IMR-90 (cell line): ENCODE measurements at regions not wholly inside any gene's neighbourhood (a gene's known extent, or its start where the extent isn't known, plus 50 kb on each side); places are given as distances from the start of the nearest gene placed in this dataset.
A peak's percentile ranks its signal among the peaks of the same experiment; 100 is the strongest.

Experiments
- ATAC-seq: fragments of 200-7000 bp; cut with Tn5 transposase; 2 replicates; pipeline ENCODE4 v1.9.1; 2020; ENCODE audit warnings: low read depth, mild to moderate bottlenecking, moderate library complexity
- BruUV-seq: library from RNA; stranded (reverse); fragments of 400-500 nt; replicated peaks from 2 replicates; lab custom pipeline; 2021; lab: Mats Ljungman, UMichigan
- CTCF ChIA-PET: fragments of 300-600 bp; formaldehyde crosslinking; extraction: SDS; loops from one replicate; lab custom pipeline; 2021; ENCODE audit warnings: antibody characterized with exemption; lab: Yijun Ruan, JAX
- POLR2A ChIA-PET: fragments of 300-600 bp; sonication (Branson Sonifier 250); formaldehyde crosslinking; loops from one replicate; lab custom pipeline; 2022; ENCODE audit warnings: antibody characterized with exemption; ENCODE audit not compliant: unreplicated experiment; lab: Charles Lee
- DNase-seq: peaks from one replicate; pipeline ENCODE4 v3.0.0; 2013
- H2AFZ ChIP-seq: replicated peaks from 2 replicates; pipeline ENCODE3; 2013; ENCODE audit warnings: low read length, mild to moderate bottlenecking; ENCODE audit not compliant: poor library complexity
- H2AK5ac ChIP-seq: 2 replicates; pipeline ENCODE4 v1.6.1; 2013; ENCODE audit warnings: low read depth, low read length, inconsistent platforms
- H2AK9ac ChIP-seq: replicated peaks from 2 replicates; pipeline ENCODE3; 2013; ENCODE audit warnings: mild to moderate bottlenecking, low read depth, low read length, moderate library complexity; ENCODE audit not compliant: poor library complexity
- H2BK120ac ChIP-seq: 2 replicates; pipeline ENCODE4 v1.6.1; 2013; ENCODE audit warnings: low read depth, low read length, inconsistent platforms
- H2BK15ac ChIP-seq: 3 replicates; pipeline ENCODE4 v1.6.1; 2013; ENCODE audit warnings: low read depth, low read length, inconsistent platforms
- H2BK20ac ChIP-seq: 2 replicates; pipeline ENCODE4 v1.6.1; 2013; ENCODE audit warnings: low read depth, mild to moderate bottlenecking, inconsistent platforms, low read length, moderate library complexity
- H2BK5ac ChIP-seq: 2 replicates; pipeline ENCODE4 v1.6.1; 2013; ENCODE audit warnings: mild to moderate bottlenecking, low read depth, low read length, inconsistent platforms; ENCODE audit not compliant: poor library complexity, severe bottlenecking
- H3K14ac ChIP-seq: replicated peaks from 2 replicates; pipeline ENCODE4 v1.6.1; 2013; ENCODE audit warnings: low read depth, low read length, inconsistent platforms
- H3K18ac ChIP-seq: 2 replicates; pipeline ENCODE4 v1.6.1; 2013; ENCODE audit warnings: low read depth, low read length, control low read depth
- H3K23ac ChIP-seq: 2 replicates; pipeline ENCODE4 v1.6.1; 2013; ENCODE audit warnings: low read depth, low read length, inconsistent platforms
- H3K27ac ChIP-seq: 2 replicates; pipeline ENCODE4 v1.5.1; 2013; ENCODE audit warnings: mild to moderate bottlenecking, control low read depth, low read length; ENCODE audit not compliant: insufficient read depth
- H3K27me3 ChIP-seq: 2 replicates; pipeline ENCODE4 v1.6.1; 2013; ENCODE audit warnings: low read length; ENCODE audit not compliant: control insufficient read depth, insufficient read depth
- H3K36me3 ChIP-seq: 2 replicates; pipeline ENCODE4 v1.6.1; 2013; ENCODE audit warnings: low read length, mixed read lengths; ENCODE audit not compliant: control insufficient read depth, insufficient read depth
- H3K4ac ChIP-seq: 2 replicates; pipeline ENCODE4 v1.6.1; 2013; ENCODE audit warnings: low read depth, low read length, inconsistent platforms
- H3K4me1 ChIP-seq: 2 replicates; pipeline ENCODE4 v1.6.1; 2013; ENCODE audit warnings: low read length, mixed read lengths; ENCODE audit not compliant: control insufficient read depth, insufficient read depth
- H3K4me2 ChIP-seq: 2 replicates; pipeline ENCODE4 v1.6.1; 2013; ENCODE audit warnings: low read depth, mild to moderate bottlenecking, control low read depth, low read length, moderate library complexity
- H3K4me3 ChIP-seq: 2 replicates; pipeline ENCODE4 v1.5.1; 2013; ENCODE audit warnings: low read depth, mild to moderate bottlenecking, control low read depth, low read length, moderate library complexity; ENCODE audit not compliant: insufficient read depth
- H3K56ac ChIP-seq: 2 replicates; pipeline ENCODE4 v1.6.1; 2013; ENCODE audit warnings: low read length, inconsistent platforms; ENCODE audit not compliant: insufficient read depth; ENCODE audit errors: extremely low read depth
- H3K79me1 ChIP-seq, 2 experiments: 2 replicates each; pipeline ENCODE4 v1.6.1; 2013; ENCODE audit warnings: low read length in 2 of 2, inconsistent platforms in 1 of 2, low read depth in 1 of 2
- H3K9ac ChIP-seq: 2 replicates; pipeline ENCODE4 v1.6.1; 2013; ENCODE audit warnings: low read depth, low read length, control low read depth
- H3K9me1 ChIP-seq: 2 replicates; pipeline ENCODE4 v1.6.1; 2013; ENCODE audit warnings: low read length, inconsistent platforms; ENCODE audit not compliant: insufficient read depth
- H3K9me3 ChIP-seq: 2 replicates; pipeline ENCODE4 v1.6.1; 2013; ENCODE audit warnings: low read length; ENCODE audit not compliant: control insufficient read depth, insufficient read depth
- H4K20me1 ChIP-seq: 2 replicates; pipeline ENCODE4 v1.6.1; 2013; ENCODE audit warnings: low read length, inconsistent platforms; ENCODE audit not compliant: insufficient read depth
- H4K5ac ChIP-seq: 2 replicates; pipeline ENCODE4 v1.6.1; 2013; ENCODE audit warnings: mild to moderate bottlenecking, low read depth, low read length, control low read depth
- H4K8ac ChIP-seq, 2 experiments: 2 replicates each; pipeline ENCODE4 v1.6.1; 2013; ENCODE audit warnings: low read depth in 2 of 2, low read length in 2 of 2, control low read depth in 1 of 2, inconsistent platforms in 1 of 2
- H4K91ac ChIP-seq: 2 replicates; pipeline ENCODE4 v1.6.1; 2013; ENCODE audit warnings: low read depth, low read length, inconsistent platforms; ENCODE audit not compliant: insufficient read depth
- BHLHE40 ChIP-seq: fragments of 150-350 bp; IDR thresholded peaks from 2 replicates; pipeline ENCODE4 v1.6.1; 2016; ENCODE audit warnings: mild to moderate bottlenecking, low read depth, low read length
- CEBPB ChIP-seq: IDR thresholded peaks from 2 replicates; pipeline ENCODE4 v1.6.1; 2012; ENCODE audit warnings: low read depth, low read length, improper control_type of control experiment
- CHD1 ChIP-seq: IDR thresholded peaks from 2 replicates; pipeline ENCODE4 v1.6.1; 2012; ENCODE audit warnings: low read depth, low read length, improper control_type of control experiment
- FOS ChIP-seq: fragments of 150-350 bp; IDR thresholded peaks from 2 replicates; pipeline ENCODE4 v1.6.1; 2016; ENCODE audit warnings: low read depth, low read length
- MAFK ChIP-seq: IDR thresholded peaks from 2 replicates; pipeline ENCODE4 v1.6.1; 2012; ENCODE audit warnings: low read depth, low read length, improper control_type of control experiment
- MAZ ChIP-seq: IDR thresholded peaks from 2 replicates; pipeline ENCODE4 v1.6.1; 2012; ENCODE audit warnings: low read depth, mild to moderate bottlenecking, low read length, improper control_type of control experiment, moderate library complexity, borderline replicate concordance
- MXI1 ChIP-seq: IDR thresholded peaks from 2 replicates; pipeline ENCODE4 v1.6.1; 2012; ENCODE audit warnings: low read depth, mild to moderate bottlenecking, low read length, moderate library complexity, borderline replicate concordance
- NFE2L2 ChIP-seq: fragments of 150-350 bp; IDR thresholded peaks from 2 replicates; pipeline ENCODE4 v1.6.1; 2016; ENCODE audit warnings: low read depth, mild to moderate bottlenecking, low read length
- POLR2A ChIP-seq: IDR thresholded peaks from 2 replicates; pipeline ENCODE4 v1.6.1; 2012; ENCODE audit warnings: mild to moderate bottlenecking, low read depth, low read length
- RAD21 ChIP-seq: IDR thresholded peaks from 2 replicates; pipeline ENCODE4 v1.6.1; 2012; ENCODE audit warnings: low read length, improper control_type of control experiment
- RCOR1 ChIP-seq: IDR thresholded peaks from 2 replicates; pipeline ENCODE4 v1.6.1; 2012; ENCODE audit warnings: mild to moderate bottlenecking, low read length, improper control_type of control experiment; ENCODE audit not compliant: insufficient replicate concordance
- RFX5 ChIP-seq: IDR thresholded peaks from 2 replicates; pipeline ENCODE4 v1.8.0; 2012; ENCODE audit warnings: low read depth, mild to moderate bottlenecking, low read length, moderate library complexity
- SMC3 ChIP-seq: fragments of 150-350 bp; IDR thresholded peaks from 2 replicates; pipeline ENCODE4 v1.6.1; 2016; ENCODE audit warnings: low read depth, mild to moderate bottlenecking, antibody characterized with exemption, low read length, moderate library complexity
- WGBS, 2 experiments: methylation state at CpG; one replicate each; pipeline versions ENCODE4 v1.1.5 to v1.1.7; 2013; ENCODE audit warnings: missing lambda C conversion rate in 2 of 2; ENCODE audit not compliant: insufficient read length in 1 of 2; ENCODE audit errors: extremely low coverage in 2 of 2; 5-methylcytosine and 5-hydroxymethylcytosine counted together
- dilution Hi-C: fragments of 300-500 bp; cut with HindIII; formaldehyde crosslinking; loops from one replicate; pipeline ENCODE4 v1.14.3; 2018; ENCODE audit warnings: low sequenced_read_pairs; ENCODE audit not compliant: unreplicated experiment
- in situ Hi-C: fragments of 300-500 bp; cut with MboI; formaldehyde crosslinking; loops from 3 replicates; pipeline ENCODE4 v1.14.3; 2019; ENCODE audit warnings: low sequenced_read_pairs, inconsistent platforms, mixed read lengths
- intact Hi-C: fragments of 100-400 bp; cut with micrococcal nuclease; formaldehyde crosslinking; loops from 2 replicates; pipeline ENCODE4 v1.10.0; 2022
- TF ChIP-seq, protein P1 (sequence below): fragments of 150-350 bp; IDR thresholded peaks from 2 replicates; pipeline ENCODE4 v1.6.1; 2017; ENCODE audit warnings: mild to moderate bottlenecking, antibody characterized with exemption, low read length, low read depth
- TF ChIP-seq, protein P2 (sequence below): fragments of 150-350 bp; IDR thresholded peaks from 2 replicates; pipeline ENCODE4 v1.6.1; 2016; ENCODE audit warnings: low read depth, mild to moderate bottlenecking, low read length, moderate library complexity, borderline replicate concordance
- TF ChIP-seq, protein P3 (sequence below): conservative IDR thresholded peaks from 2 replicates; pipeline ENCODE4 v1.5.1; 2012; ENCODE audit warnings: mild to moderate bottlenecking, low read depth, low read length, improper control_type of control experiment

DNA sequence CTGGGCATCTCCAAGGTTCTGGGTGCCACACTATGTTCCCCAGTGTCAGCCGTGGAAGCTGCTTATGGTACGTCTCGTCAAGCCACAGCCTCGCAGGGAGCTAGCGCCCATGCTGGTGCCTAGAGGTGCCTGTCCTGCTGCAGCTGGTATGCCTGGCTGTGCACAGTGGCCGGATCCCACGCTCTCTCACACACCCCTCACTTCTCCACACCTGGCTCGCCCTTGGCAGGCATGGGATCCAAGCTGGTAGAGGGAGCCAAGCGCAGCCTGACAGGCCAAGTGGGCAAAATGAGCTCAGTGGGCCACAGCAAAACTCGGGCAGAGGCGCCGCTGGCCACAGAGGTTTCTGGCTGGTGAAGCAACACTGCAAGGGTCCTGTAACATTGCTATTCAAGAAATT lies 156.1 kb upstream of the RBMS1 start:
- Histone ChIP-seq H2BK15ac (no peak overlapping the region), H3K18ac (no peak overlapping the region), H3K9me3 (no peaks in the 10 kb centered on the region), H2BK120ac (no peak overlapping the region), H2AK9ac (no peak overlapping the region), H3K36me3 (no peaks in the 10 kb centered on the region), H2BK5ac (no peak overlapping the region), H3K14ac (no peak overlapping the region), H3K27me3 (no peaks in the 10 kb centered on the region), H3K56ac (no peak overlapping the region), H3K4ac (no peak overlapping the region), H4K20me1 (no peaks in the 10 kb centered on the region), H3K4me2 (no peak overlapping the region), H4K8ac (no peak overlapping the region), H3K4me3 (no peak overlapping the region), H4K91ac (no peak overlapping the region), H2AK5ac (peak overlapping the region; percentile 21; the same call in 1 of the 2 replicates), H3K9me1 (0 out of 2 replicates have a peak, but pooled peaks cover 2% of the 10 kb centered on the region), H3K79me1 (no peaks in the 10 kb centered on the region), H3K9ac (no peak overlapping the region), H3K27ac (no peak overlapping the region), H2BK20ac (no peak overlapping the region), H4K5ac (no peak overlapping the region), H3K4me1 (no peaks in the 10 kb centered on the region), H2AFZ (no peak overlapping the region), H3K23ac (no peak overlapping the region)
- POLR2A ChIA-PET: no interaction called here
- in situ Hi-C loops (no loop called here), intact Hi-C loops (no loop called here), dilution Hi-C loops (no loop called here)
- BruUV-seq: no TSS peak
- no peak for ATAC-seq
- CTCF ChIA-PET: no interaction called here
- TF ChIP-seq MXI1 (no peak), CHD1 (no peak), SMC3 (no peak), RCOR1 (no peak), RAD21 (no peak), RFX5 (no peak), POLR2A (no peak), BHLHE40 (no peak), FOS (no peak), NFE2L2 (no peak), MAFK (no peak), CEBPB (no peak), MAZ (no peak)
- TF ChIP-seq, protein P1, sequence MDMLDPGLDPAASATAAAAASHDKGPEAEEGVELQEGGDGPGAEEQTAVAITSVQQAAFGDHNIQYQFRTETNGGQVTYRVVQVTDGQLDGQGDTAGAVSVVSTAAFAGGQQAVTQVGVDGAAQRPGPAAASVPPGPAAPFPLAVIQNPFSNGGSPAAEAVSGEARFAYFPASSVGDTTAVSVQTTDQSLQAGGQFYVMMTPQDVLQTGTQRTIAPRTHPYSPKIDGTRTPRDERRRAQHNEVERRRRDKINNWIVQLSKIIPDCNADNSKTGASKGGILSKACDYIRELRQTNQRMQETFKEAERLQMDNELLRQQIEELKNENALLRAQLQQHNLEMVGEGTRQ: no peak
- TF ChIP-seq, protein P2, sequence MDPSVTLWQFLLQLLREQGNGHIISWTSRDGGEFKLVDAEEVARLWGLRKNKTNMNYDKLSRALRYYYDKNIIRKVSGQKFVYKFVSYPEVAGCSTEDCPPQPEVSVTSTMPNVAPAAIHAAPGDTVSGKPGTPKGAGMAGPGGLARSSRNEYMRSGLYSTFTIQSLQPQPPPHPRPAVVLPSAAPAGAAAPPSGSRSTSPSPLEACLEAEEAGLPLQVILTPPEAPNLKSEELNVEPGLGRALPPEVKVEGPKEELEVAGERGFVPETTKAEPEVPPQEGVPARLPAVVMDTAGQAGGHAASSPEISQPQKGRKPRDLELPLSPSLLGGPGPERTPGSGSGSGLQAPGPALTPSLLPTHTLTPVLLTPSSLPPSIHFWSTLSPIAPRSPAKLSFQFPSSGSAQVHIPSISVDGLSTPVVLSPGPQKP: no peak
- TF ChIP-seq, protein P3, sequence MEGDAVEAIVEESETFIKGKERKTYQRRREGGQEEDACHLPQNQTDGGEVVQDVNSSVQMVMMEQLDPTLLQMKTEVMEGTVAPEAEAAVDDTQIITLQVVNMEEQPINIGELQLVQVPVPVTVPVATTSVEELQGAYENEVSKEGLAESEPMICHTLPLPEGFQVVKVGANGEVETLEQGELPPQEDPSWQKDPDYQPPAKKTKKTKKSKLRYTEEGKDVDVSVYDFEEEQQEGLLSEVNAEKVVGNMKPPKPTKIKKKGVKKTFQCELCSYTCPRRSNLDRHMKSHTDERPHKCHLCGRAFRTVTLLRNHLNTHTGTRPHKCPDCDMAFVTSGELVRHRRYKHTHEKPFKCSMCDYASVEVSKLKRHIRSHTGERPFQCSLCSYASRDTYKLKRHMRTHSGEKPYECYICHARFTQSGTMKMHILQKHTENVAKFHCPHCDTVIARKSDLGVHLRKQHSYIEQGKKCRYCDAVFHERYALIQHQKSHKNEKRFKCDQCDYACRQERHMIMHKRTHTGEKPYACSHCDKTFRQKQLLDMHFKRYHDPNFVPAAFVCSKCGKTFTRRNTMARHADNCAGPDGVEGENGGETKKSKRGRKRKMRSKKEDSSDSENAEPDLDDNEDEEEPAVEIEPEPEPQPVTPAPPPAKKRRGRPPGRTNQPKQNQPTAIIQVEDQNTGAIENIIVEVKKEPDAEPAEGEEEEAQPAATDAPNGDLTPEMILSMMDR: no peak
- no peak for DNase-seq
- 100% methylated on average over 3 of the region's 12 CpGs; no CpG with 5 or more reads in 1 of the 2 experiments for WGBS, 2 experiments
